Mucosa of descending colon (tissue), 3 donors: ENCODE measurements at regions not wholly inside any gene's neighbourhood (a gene's known extent, or its start where the extent isn't known, plus 50 kb on each side); places are given as distances from the start of the nearest gene placed in this dataset.

ENCODE experiments used
- ATAC-seq: fragments of 200-7000 bp; cut with Tn5 transposase; one replicate; pipeline ENCODE4 v1.9.1; 2020; ENCODE audit warnings: mild to moderate bottlenecking, moderate library complexity
- DNase-seq, 3 donors: peaks; one replicate each; pipeline ENCODE4 v3.0.0-alpha.2; 2020
- H3K36me3 ChIP-seq: fragments of 200-600 bp; one replicate; pipeline ENCODE4 v1.8.0; 2021; ENCODE audit warnings: low read depth, mild to moderate bottlenecking
- H3K4me1 ChIP-seq: fragments of 200-600 bp; one replicate; pipeline ENCODE4 v1.8.0; 2021; ENCODE audit warnings: low read depth, mild to moderate bottlenecking
- H3K4me3 ChIP-seq: fragments of 200-600 bp; one replicate; pipeline ENCODE4 v1.8.0; 2021; ENCODE audit warnings: mild to moderate bottlenecking
- H3K9me3 ChIP-seq: fragments of 200-600 bp; one replicate; pipeline ENCODE4 v1.8.0; 2021; ENCODE audit warnings: mild to moderate bottlenecking
- intact Hi-C, 2 donors: fragments of 100-400 bp; cut with DNase I in 1 of 2; cut with micrococcal nuclease in 1 of 2; formaldehyde crosslinking; loops; one replicate each; pipeline versions ENCODE4 v1.11.0 to v1.11.1; 2022; cut with DNase I, micrococcal nuclease
- TF ChIP-seq, protein P1 (sequence below): fragments of 200-600 bp; IDR thresholded peaks from one replicate; pipeline ENCODE4 v1.8.0; 2022; ENCODE audit warnings: antibody characterized with exemption, mild to moderate bottlenecking
- donor health status: DM: no; HTN: no; CAD: no; lungs with moderate emphysema.
- donor health status: DM: no; HTN: no; CAD: no.
- donor health status: DM: no; HTN: yes; CAD: no.

DNA sequence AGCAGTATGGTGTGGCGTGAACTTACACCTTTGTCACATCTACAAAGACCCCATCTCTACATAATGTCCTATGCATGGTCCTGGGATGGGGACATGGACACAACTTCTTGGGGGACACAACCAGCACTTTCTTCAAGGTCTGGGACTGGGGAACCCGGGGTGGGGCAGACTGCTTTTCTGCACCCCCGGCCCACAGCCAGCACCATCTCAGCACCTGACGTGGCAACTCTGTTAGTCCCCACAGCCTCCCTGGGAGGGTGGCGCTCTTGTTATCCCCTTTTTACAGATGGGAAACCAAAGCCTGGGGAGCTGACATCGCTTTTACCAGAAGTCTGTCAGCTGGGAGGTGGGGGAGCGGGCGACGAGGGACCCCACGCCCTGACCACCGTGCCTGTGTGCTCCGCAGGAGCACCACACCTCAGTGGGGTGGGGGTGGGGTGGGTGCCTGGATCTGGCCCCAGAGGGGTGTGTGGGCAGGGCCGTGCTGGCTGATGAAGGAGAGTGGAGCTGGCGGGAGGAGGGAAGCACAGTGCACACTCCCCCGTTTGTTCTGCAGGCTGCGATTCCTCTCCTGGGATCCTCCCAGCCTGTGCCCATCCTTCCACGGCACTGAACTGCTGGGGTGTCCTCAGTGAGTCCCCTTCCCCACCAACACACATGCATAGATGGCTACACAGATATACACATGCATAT, 115.4 kb upstream of the GSE1 start:
- ATAC-seq: no peak

DNA sequence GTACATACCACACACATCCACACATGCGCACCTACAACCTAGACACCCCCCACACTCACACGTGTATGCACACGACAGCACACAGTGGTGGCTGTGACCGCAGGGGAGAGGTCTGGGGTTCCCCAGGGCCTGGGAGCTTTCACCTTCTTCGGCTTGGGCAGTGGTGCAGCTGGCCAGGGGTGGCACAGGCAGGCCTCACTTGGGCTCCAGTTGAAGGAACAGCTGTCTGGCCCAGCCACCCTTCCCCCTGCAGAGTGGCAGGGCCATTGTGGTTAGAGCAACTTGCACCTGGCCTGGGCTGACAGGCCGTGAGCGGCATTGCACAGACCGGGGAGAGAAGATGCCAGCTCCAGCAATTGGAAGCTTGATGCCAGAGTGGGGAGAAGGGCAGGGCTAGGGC, 114.5 kb upstream of the GSE1 start:
- DNase-seq: peak in 2 of 3 donors; percentile 30 to 51
- peak; percentile 66 for ATAC-seq
- intact Hi-C loops: no loop called here
- Histone ChIP-seq H3K4me3 (no peak overlapping the region), H3K9me3 (no peaks in the 10 kb centered on the region), H3K36me3 (no peaks in the 10 kb centered on the region), H3K4me1 (no peaks in the 10 kb centered on the region)
- TF ChIP-seq, protein P1, sequence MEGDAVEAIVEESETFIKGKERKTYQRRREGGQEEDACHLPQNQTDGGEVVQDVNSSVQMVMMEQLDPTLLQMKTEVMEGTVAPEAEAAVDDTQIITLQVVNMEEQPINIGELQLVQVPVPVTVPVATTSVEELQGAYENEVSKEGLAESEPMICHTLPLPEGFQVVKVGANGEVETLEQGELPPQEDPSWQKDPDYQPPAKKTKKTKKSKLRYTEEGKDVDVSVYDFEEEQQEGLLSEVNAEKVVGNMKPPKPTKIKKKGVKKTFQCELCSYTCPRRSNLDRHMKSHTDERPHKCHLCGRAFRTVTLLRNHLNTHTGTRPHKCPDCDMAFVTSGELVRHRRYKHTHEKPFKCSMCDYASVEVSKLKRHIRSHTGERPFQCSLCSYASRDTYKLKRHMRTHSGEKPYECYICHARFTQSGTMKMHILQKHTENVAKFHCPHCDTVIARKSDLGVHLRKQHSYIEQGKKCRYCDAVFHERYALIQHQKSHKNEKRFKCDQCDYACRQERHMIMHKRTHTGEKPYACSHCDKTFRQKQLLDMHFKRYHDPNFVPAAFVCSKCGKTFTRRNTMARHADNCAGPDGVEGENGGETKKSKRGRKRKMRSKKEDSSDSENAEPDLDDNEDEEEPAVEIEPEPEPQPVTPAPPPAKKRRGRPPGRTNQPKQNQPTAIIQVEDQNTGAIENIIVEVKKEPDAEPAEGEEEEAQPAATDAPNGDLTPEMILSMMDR: no peak

More for the DNA sequence above, 115.4 kb upstream of the GSE1 start:
- H3K36me3 ChIP-seq: no peaks in the 10 kb centered on the region
- intact Hi-C loops: no loop called here
- H3K4me3 ChIP-seq: no peak overlapping the region
- H3K9me3 ChIP-seq: no peaks in the 10 kb centered on the region
- no peak for DNase-seq
- no peaks in the 10 kb centered on the region for H3K4me1 ChIP-seq
- TF ChIP-seq, protein P1: no peak

DNA sequence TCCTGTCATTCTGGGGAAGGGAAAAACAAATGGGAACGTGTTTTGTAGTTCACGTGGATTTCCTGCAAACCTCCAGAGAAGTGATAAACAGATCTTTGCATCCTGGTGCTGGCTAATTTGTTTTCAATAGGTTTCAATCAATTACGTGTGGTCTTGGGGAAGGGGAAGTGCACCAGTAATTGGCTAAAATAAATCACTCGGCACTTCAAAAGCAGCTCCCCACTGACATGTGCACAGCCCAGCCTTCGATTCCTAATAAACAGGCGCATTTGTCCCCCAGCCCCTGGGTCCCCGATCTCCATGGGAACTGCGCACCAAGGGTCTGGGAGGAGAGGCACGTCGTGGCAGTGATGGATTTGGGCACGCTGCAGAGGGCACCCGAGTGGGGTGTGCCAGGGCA, 112.9 kb upstream of the GSE1 start:
- ATAC-seq (no peak), DNase-seq (no peak)
- Histone ChIP-seq H3K4me3 (no peak overlapping the region), H3K36me3 (no peaks in the 10 kb centered on the region), H3K9me3 (no peaks in the 10 kb centered on the region), H3K4me1 (no peaks in the 10 kb centered on the region)
- TF ChIP-seq, protein P1: no peak
- intact Hi-C loops: no loop called here

DNA sequence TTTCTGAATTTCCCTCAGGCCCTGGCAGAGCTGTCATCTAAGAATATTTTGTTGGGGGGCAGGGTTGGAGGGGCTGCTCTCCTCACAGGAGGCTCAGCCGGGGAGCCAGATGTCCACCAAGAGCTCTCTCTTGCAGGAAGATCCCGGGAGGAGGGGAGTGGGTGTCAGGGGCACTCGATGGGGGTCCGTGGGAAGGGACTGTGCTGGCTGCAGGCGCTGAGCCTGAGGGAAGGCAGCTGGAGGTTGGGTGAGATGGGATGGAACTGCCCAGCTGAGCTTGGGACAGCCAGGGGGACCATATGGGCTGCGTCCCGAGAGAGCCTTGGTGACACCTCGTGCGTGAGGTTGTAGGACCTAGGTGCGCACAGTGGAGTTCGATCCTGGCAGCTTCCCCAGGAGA, 111.2 kb upstream of the GSE1 start:
- ATAC-seq (no peak), DNase-seq (no peak)
- no peaks in the 10 kb centered on the region for H3K9me3 ChIP-seq
- no peaks in the 10 kb centered on the region for H3K4me1 ChIP-seq
- TF ChIP-seq, protein P1: no peak
- H3K4me3 ChIP-seq: no peak overlapping the region
- no peaks in the 10 kb centered on the region for H3K36me3 ChIP-seq
- intact Hi-C loops: no loop called here

DNA sequence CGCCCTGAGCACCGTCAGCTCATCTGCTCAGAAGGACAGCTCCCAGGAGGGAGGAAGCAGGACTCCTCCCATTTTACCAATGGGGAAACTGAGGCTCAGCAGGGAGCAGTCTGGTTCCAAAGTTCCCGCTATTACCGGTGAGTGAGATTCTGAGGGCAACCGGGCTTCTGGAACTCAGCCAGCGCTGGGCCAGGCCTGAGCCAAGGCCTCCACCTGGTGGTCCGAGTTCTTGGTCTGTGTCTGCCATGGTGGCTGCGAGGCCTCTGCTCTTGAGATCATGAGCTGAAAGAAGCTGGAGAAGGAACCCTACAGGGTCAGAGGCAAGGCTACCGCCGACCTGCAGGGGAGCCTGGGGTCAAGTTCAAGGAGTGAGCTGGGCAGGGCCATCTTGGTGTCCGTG, 110.8 kb upstream of the GSE1 start:
- Histone ChIP-seq H3K36me3 (no peaks in the 10 kb centered on the region), H3K4me1 (no peaks in the 10 kb centered on the region), H3K4me3 (no peak overlapping the region), H3K9me3 (no peaks in the 10 kb centered on the region)
- intact Hi-C loops: no loop called here
- DNase-seq (no peak), ATAC-seq (no peak)
- TF ChIP-seq, protein P1: no peak
